ENCODE measurements at regions not wholly inside any gene's neighbourhood (a gene's known extent, or its start where the extent isn't known, plus 50 kb on each side); places are given as distances from the start of the nearest gene placed in this dataset.

DNA sequence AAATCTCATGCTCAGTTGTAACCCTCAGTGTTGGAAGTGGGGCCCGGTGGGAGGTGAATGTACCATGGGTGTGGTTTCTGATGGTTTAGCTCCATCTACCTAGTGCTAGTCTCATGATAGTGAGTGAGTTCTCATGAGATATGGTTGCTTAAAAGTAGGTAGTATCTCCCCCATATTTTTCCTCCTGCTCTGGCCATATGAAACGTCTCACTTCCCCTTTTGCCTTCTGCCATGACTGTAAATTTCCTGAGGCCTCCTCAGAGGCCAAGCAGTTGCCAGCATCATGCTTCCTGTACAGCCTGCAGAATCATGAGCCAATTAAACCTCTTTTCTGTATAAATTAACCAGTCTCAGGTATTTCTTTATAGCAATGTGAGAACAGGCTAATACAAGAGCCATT is 62.8 kb upstream of the RNF152 start:
- no peak for DNase-seq (ENCODE audit: low spot score)
- Histone ChIP-seq H3K27me3 (ENCODE audit: insufficient read depth, poor library complexity, severe bottlenecking) (no peaks in the 10 kb centered on the region), H3K9me3 (ENCODE audit: severe bottlenecking) (no peaks in the 10 kb centered on the region), H3K27ac (ENCODE audit: poor library complexity, severe bottlenecking) (no peak overlapping the region), H3K4me1 (ENCODE audit: insufficient read depth, poor library complexity, severe bottlenecking) (peaks cover 22% of the 10 kb centered on the region), H3K4me3 (ENCODE audit: severe bottlenecking) (no peak overlapping the region), H3K36me3 (ENCODE audit: low read depth) (no peaks in the 10 kb centered on the region)
- TF ChIP-seq, protein P1, sequence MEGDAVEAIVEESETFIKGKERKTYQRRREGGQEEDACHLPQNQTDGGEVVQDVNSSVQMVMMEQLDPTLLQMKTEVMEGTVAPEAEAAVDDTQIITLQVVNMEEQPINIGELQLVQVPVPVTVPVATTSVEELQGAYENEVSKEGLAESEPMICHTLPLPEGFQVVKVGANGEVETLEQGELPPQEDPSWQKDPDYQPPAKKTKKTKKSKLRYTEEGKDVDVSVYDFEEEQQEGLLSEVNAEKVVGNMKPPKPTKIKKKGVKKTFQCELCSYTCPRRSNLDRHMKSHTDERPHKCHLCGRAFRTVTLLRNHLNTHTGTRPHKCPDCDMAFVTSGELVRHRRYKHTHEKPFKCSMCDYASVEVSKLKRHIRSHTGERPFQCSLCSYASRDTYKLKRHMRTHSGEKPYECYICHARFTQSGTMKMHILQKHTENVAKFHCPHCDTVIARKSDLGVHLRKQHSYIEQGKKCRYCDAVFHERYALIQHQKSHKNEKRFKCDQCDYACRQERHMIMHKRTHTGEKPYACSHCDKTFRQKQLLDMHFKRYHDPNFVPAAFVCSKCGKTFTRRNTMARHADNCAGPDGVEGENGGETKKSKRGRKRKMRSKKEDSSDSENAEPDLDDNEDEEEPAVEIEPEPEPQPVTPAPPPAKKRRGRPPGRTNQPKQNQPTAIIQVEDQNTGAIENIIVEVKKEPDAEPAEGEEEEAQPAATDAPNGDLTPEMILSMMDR (IDR thresholded peaks at IDR 0.05; ENCODE audit: poor library complexity, severe bottlenecking): no peak
- no peak for ATAC-seq (ENCODE audit: low read depth)

DNA sequence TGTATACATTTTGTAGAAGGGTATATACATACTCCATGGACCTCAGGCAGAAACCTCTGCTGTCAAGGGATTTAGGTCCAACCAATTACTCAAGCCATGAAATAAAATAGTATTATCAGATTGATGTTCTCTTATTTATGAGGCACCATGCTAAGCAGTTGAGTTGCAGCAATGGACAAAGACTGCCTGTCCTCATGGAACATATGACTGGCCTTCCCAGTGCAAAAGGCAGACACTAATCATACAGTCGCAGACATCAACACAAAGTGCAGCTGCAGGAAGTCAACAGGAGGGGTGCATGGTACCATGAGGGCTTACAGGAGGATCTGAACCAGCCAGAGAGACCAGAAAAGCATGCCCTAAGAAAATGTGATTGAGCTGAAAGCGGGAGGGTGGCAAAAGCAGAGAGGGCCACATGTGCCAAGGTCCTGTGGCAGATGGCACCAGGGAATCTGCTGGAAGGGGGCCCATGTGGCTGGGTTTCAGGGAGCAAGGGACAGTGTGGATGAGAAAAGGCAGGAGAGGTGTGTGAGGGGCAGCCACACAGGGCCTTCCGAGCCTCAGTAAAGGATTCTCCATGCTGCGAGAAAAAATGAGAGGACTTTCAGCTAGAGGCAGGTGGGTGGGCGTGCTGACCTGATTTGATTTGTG is 61.4 kb upstream of the RNF152 start:
- H3K36me3 ChIP-seq (ENCODE audit: low read depth): no peaks in the 10 kb centered on the region
- DNase-seq (ENCODE audit: low spot score) (no peak), ATAC-seq (ENCODE audit: low read depth) (no peak)
- TF ChIP-seq, protein P1 (IDR thresholded peaks at IDR 0.05; ENCODE audit: poor library complexity, severe bottlenecking): no peak
- H3K9me3 ChIP-seq (ENCODE audit: severe bottlenecking): no peaks in the 10 kb centered on the region
- H3K27ac ChIP-seq (ENCODE audit: poor library complexity, severe bottlenecking): no peak overlapping the region
- H3K27me3 ChIP-seq (ENCODE audit: insufficient read depth, poor library complexity, severe bottlenecking): no peaks in the 10 kb centered on the region
- no peak overlapping the region for H3K4me3 ChIP-seq (ENCODE audit: severe bottlenecking)
- peaks cover 33% of the 10 kb centered on the region for H3K4me1 ChIP-seq (ENCODE audit: insufficient read depth, poor library complexity, severe bottlenecking)

DNA sequence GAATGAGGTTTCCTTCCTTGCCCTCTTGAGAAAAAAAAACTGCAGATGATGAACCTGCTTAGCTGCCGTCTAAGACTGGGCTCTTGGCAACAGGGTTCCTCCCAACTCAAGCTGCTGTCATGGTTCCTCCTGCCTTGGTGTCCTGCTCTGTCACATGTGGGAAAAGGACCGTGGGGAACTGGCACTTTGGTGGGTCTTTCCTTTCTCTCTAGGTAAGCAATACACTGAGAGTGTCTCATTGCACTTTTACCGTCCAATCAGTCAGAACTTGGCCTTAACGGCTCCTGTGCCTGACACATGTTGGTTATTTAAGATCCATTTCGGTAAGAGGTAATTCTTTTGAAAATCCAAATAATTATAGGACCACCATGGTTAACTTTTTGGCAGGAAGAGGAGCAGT is 60.8 kb upstream of the RNF152 start:
- H3K36me3 ChIP-seq (ENCODE audit: low read depth): no peaks in the 10 kb centered on the region
- DNase-seq (ENCODE audit: low spot score) (no peak), ATAC-seq (ENCODE audit: low read depth) (no peak)
- H3K27me3 ChIP-seq (ENCODE audit: insufficient read depth, poor library complexity, severe bottlenecking): no peaks in the 10 kb centered on the region
- peaks cover 39% of the 10 kb centered on the region for H3K4me1 ChIP-seq (ENCODE audit: insufficient read depth, poor library complexity, severe bottlenecking)
- H3K4me3 ChIP-seq (ENCODE audit: severe bottlenecking): no peak overlapping the region
- H3K9me3 ChIP-seq (ENCODE audit: severe bottlenecking): no peaks in the 10 kb centered on the region
- peak overlapping the region; percentile 85 for H3K27ac ChIP-seq (ENCODE audit: poor library complexity, severe bottlenecking)
- TF ChIP-seq, protein P1 (IDR thresholded peaks at IDR 0.05; ENCODE audit: poor library complexity, severe bottlenecking): no peak

DNA sequence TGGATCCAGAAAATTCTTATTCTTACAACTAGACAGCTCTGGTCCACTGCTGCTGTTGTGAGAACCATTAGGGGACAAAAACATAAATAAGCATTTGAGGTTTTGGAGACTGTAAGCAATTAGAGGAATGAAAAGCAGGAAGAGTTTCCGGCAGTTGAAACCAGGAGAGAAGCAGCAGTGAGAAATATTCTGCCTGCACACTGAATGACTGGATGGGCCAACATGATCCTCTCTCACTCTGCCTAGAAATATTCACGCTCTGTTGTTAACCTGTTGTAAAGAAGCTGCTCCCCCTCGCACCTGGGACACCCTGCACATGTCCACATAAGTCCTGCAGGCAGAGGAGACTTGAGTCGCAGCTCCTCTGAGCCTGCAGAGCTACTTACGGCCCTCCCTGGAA is 60.4 kb upstream of the RNF152 start:
- TF ChIP-seq, protein P1 (IDR thresholded peaks at IDR 0.05; ENCODE audit: poor library complexity, severe bottlenecking): no peak
- no peak for ATAC-seq (ENCODE audit: low read depth)
- Histone ChIP-seq H3K4me3 (ENCODE audit: severe bottlenecking) (no peak overlapping the region), H3K27me3 (ENCODE audit: insufficient read depth, poor library complexity, severe bottlenecking) (no peaks in the 10 kb centered on the region), H3K36me3 (ENCODE audit: low read depth) (no peaks in the 10 kb centered on the region), H3K4me1 (ENCODE audit: insufficient read depth, poor library complexity, severe bottlenecking) (peaks cover 44% of the 10 kb centered on the region), H3K27ac (ENCODE audit: poor library complexity, severe bottlenecking) (peak overlapping the region; percentile 85), H3K9me3 (ENCODE audit: severe bottlenecking) (no peaks in the 10 kb centered on the region)
- DNase-seq (ENCODE audit: low spot score): no peak

DNA sequence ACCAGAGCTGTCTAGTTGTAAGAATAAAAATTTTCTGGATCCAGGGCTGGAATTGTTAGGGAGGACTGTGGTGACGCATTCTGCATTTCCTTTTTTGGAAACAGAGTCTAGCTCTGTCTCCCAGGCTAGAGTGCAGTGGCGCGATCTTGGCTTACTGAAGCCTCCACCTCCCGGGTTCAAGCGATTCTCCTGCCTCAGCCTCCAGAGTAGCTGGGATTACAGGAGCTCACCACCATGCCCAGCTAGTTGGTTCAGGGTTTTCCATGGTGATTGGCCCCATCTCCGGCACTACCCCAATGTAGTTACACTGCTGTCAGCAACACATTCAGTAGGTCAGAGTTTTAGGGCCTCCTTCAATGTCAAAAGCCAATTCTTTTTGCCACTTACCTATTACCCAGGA is 58.6 kb upstream of the RNF152 start:
- Histone ChIP-seq H3K27ac (ENCODE audit: poor library complexity, severe bottlenecking) (peak overlapping the region; percentile 85), H3K36me3 (ENCODE audit: low read depth) (no peaks in the 10 kb centered on the region), H3K4me1 (ENCODE audit: insufficient read depth, poor library complexity, severe bottlenecking) (peaks cover 46% of the 10 kb centered on the region), H3K9me3 (ENCODE audit: severe bottlenecking) (no peaks in the 10 kb centered on the region), H3K4me3 (ENCODE audit: severe bottlenecking) (no peak overlapping the region), H3K27me3 (ENCODE audit: insufficient read depth, poor library complexity, severe bottlenecking) (no peaks in the 10 kb centered on the region)
- no peak for ATAC-seq (ENCODE audit: low read depth)
- TF ChIP-seq, protein P1 (IDR thresholded peaks at IDR 0.05; ENCODE audit: poor library complexity, severe bottlenecking): no peak
- no peak for DNase-seq (ENCODE audit: low spot score)

Measured in RWPE2 (cell line).